ENCODE measurements at regions not wholly inside any gene's neighbourhood (a gene's known extent, or its start where the extent isn't known, plus 50 kb on each side); places are given as distances from the start of the nearest gene placed in this dataset.
"Not testable (repeated sequence)": the region's sequence is repeated elsewhere in the genome, so short reads cannot be mapped to it uniquely, and the experiment has no call there.

DNA sequence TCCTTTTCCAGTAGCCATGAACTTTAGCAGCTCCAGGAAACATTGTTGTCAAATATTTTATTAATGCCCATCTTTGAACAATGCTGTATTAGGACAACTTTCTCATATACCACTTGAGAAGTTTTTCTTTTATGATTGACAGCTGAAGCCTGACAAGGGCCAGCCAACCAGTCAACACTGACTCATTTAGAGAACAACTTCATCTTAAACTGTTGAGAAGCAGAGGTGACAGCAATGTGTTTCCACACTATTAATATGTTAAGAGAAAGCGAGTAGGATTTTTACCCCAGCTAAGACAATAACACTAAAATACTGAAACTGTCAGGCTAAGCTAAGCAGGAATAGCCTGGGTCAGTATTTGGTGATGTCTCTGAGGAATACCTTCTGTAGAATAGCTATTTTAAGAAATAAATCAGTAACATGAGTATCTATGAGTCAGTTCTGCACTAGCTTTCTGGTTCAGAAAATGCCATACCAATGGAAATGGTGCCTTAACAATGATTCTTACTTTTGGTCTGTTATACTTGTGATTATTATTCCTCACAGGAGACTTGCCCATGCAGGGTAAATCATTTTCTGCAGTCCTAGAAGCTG, 168.8 kb upstream of the POT1 start:
- no peak for DNase-seq

GRCh38 chr7:125090596-125090995, 161.0 kb upstream of the POT1 start:
- no peak for DNase-seq

GRCh38 chr7:125089171-125089570, 159.5 kb upstream of the POT1 start:
- no peak for DNase-seq

GRCh38 chr7:125088555-125088954, 158.9 kb upstream of the POT1 start:
- no peak for DNase-seq

- no peak for DNase-seq
These were observed 155.5 kb upstream of the POT1 start for GRCh38 chr7:125085084-125085483.

- DNase-seq: no peak
These were observed 154.6 kb upstream of the POT1 start for GRCh38 chr7:125084196-125084595.

DNA sequence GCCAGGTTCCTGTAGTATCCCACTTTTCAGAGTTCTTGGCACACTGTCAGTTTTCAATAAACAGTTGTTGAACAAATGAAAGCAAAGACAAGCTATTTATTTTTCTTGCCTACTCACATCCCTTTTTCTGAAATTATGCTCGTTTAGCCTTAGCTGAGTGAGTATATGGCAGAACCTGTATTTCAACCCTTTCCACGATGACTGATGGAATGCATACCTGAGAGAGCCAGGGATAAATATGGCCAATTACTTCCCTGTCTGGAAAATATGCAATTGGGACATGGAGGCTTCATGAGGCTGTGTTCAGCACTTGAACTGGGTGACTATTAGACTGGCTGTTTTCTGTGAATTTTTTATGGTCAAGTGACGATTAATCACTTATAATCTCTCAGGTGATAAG, 144.5 kb upstream of the POT1 start:
- DNase-seq: no peak

GRCh38 chr7:125065546-125065945, 135.9 kb upstream of the POT1 start:
- no peak for DNase-seq

DNA sequence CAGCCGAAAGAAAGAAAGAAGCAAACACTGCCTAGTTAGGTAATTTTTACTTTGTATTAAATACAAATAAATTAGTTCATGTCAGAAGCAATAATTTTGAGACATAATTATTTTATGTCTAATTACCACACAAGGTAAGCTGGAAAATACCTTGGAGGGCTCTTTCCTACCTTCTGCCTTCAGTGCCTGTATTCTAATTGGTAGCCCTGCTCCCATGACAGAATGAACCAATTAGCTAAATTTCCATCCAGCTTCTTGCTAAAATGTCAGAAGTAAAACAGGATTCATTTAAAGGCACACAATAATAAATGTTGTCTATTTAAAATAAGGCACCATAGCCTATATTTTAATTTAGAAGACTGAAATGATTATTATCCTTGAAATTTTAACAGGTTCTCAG, 135.4 kb upstream of the POT1 start:
- DNase-seq: no peak

DNA sequence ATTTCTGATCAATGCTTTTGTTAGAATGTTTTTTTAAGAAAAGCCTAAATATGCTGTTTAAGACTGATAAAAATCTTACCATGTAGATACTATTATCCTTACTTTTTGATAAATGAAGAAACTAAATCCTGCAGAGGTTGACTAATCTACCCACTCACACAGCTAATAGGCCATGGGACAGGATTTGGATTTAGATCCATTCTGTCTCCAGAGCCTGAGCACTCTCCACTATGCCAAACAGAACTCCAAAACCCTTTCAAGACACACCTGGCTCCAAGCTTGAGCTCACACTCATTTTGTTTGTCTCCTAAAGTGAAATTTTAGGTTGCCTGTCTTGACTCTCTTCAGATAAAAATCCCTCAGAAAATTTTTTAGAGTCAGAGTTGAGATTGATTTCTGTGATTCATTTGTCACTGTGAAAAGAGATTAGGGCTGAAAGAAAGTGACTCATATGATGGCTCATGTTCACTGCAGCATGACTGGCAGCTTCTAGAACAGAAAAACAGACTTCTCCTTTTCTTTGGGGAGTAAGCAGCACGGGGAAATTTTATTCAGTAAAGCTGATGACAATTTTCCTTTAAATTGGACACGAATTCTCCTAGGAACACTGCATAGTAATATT, 132.3 kb upstream of the POT1 start:
- peak in 1 of 2 experiments; percentile 10 for DNase-seq

- DNase-seq: not testable (repeated sequence)
These were observed 131.6 kb upstream of the POT1 start for GRCh38 chr7:125061083-125061745.

GRCh38 chr7:125059861-125060456, 130.3 kb upstream of the POT1 start:
- DNase-seq: peak in 1 of 2 experiments; percentile 38

GRCh38 chr7:125057963-125058362, 128.3 kb upstream of the POT1 start:
- DNase-seq: no peak

DNA sequence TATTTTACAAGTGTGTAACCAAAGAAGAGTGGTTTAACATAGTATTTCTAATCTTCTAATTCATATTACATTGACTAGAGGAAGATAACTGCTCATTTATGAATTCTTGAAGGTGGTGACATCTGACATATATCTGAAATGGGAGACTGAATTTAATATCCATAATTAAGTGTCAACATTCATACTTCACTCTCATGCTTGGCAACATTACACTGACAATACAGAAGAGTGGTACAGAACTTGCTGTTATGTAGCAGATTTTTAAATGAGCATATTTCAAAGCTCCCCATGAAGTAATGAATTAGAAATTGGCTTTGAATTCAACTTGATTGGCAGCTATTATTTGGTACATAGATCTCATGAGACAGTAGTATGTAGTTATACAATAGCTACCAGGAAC, 125.8 kb upstream of the POT1 start:
- no peak for DNase-seq

DNA sequence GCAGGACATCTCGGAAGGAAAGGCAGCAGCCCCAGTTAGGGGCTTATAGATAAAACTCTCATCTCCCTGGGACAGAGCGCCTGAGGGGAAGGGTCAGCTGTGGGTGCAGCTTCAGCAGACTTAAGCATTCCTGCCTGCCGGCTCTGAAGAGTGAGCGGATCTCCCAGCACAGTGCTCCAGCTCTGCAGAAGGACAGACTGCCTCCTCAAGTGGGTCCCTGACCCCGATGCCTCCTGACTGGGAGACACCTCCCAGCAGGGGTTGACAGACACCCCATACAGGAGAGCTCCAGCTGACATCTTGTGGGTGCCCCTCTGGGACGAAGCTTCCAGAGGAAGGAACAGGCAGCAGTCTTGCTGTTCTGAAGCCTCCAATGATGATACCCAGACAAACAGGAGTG, 117.1 kb upstream of the POT1 start:
- DNase-seq: no peak

DNA sequence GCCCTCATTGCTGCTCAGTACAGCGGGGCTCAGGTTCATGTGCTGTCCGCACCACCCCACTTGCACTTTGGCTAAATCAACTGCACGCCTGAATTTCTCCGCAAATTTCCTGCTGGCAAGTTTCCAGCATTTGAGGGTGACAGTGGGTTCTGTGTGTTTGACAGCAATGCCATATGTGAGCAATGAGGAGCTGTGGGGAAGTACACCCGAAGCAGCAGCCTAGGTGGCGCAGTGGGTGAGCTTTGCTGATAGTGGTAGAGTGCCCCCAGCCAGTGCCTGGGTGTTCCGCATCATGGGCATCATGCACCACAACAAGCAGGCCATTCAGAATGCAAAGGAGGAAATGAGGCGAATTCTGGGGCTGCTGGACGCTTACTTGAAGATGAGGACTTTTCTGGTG, 103.9 kb upstream of the POT1 start:
- DNase-seq: no peak

DNA sequence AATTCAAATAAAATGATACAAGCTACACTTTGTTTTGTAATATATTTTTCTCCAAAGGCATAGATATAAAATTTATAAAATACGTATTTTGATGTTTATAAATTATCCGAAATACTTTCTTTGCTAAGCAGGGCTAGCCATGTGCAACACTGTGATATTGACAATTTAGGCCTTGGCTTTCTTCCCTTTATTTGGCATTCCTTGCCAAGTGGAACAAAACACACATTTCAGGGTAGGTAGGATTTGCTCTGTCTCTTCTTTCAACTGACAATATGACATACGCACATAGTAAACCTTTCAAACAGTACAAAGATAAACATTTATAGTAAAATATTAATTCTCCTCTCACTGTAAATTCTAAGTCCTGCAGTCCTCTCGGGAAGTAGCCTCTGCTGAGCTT, 103.3 kb upstream of the POT1 start:
- DNase-seq: no peak

DNA sequence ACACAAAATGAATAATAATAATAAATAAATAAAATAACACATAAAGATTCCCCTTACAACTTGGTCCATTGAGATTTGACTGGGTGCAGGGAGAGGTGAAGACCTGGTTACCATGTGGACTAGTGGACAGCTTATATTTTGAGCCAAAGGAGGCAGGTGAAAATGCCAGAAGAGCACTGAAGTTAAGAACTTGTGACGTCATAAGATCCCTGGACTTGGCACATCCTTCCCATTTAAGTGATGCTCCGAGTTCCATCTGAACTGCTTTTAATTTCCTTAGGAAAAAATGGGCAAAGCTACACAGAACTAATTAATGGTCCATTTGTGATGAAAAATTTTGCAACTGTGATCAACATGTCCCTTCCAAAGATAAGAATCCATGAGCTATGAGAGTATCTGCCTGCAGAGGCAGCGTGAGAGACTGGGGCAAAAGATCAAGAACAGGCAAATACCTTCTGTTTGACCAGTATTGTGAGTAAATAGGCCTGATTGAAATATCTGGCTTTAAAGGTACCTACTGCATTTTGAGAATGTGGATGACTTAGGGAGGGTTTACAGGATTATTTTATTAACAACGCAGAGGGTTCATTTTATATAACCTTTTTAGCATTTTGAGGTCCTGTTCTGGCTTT, 101.2 kb upstream of the POT1 start:
- no peak for DNase-seq

DNA sequence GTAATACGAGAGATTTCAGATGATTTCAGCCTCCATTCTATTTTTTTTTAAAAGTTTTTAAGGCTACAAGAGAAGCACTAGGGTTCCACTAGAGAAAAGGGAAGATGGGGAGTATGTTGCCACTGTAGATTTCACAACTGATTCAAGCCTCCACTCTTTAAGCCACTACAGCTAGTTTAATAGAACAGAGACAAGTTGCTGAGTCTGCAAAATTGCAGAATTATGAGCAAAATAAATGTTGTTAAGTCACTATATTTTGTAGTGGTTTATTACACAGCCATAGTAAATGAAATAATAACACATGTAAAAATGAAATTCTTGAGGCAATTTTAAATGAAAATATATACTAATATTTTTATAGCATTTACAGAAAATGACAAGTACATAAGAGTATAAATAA, 96.0 kb upstream of the POT1 start:
- no peak for DNase-seq

DNA sequence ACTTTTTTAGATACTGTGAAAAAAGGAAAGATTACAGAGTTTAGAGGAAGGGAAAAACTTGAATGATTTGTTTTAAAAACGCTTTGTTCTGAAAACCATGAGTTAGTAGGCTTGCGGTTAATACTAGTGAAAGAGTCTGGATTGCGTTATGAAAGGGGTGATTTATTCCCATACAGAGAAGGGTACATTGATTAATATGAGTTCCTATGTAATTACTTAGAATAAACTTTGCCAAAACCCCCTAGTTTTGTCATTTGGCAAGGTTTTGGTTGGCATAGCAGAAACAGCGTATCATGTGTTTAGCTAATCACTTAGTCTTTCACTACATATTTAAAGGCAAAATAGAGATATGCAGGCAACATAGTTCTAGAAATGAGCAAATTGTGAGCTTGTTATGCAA, 91.2 kb upstream of the POT1 start:
- DNase-seq: no peak

DNA sequence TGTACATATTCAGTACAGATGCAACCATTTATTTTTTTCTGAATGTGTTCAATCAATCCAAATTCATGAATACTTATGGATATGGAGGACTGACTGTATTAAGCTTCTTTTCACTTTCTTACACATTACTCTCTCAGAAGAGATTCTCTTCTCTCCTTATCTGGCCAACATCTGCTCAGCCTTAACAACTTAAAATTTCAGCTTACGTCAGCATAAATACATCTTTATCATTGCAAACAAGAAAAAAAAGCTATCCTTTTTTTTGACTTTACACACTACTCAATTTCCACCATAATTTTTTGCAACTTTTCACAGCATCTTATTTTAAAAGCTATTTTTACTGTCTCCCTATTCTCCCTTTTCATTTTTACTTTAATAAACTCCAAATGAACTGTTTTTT, 80.9 kb upstream of the POT1 start:
- DNase-seq: no peak

GRCh38 chr7:124996778-124997177, 67.2 kb upstream of the POT1 start:
- peak in 1 of 2 experiments; percentile 47 for DNase-seq

DNA sequence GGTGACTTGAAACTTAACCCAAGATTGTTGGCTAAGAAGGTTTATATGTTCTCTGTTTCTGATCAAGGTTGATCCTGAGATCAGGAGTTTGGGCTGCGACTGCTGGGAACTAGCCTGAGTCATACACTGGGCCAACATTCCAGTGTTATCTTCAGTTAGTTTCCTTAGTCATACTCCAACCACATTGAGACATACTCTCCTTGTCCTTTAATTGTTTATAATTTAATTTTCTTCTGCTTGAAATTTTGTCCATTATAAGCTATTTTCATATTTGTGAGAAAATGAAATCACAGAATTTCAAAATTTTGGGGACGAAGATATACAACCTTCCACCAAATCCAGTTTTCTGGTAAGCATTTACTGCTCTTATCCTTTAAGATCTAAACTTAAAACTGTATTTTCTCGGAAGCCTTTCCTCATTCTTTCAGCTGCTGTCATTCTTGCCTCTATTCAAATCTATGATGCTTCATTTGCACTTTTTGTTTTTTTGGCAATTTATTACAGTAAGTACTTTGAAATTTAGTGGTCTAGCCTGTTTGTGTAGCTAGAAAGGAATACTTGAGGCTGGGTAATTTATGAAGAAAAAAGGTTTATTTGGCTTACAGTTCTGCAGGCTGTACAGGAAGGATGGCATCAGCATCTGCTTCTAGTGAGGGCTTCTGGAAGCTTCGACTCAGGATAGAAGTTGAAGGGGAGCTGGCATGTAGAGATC, 63.4 kb upstream of the POT1 start:
- peak in 1 of 2 experiments; percentile 50 for DNase-seq

Data from SW 1271 (cell line).